GM13976 (cell line): ENCODE measurements at regions not wholly inside any gene's neighbourhood (a gene's known extent, or its start where the extent isn't known, plus 50 kb on each side); places are given as distances from the start of the nearest gene placed in this dataset.
"Not testable (repeated sequence)": the region's sequence is repeated elsewhere in the genome, so short reads cannot be mapped to it uniquely, and the experiment has no call there.

Experiments
- DNase-seq: peaks from one replicate; pipeline ENCODE4 v3.0.0; 2012; ENCODE audit warnings: low spot score
- in situ Hi-C: fragments of 300-500 bp; cut with MboI; formaldehyde crosslinking; loops from one replicate; pipeline ENCODE4 v1.12.0; 2022; ENCODE audit warnings: low sequenced_read_pairs, mixed read lengths, inconsistent platforms; ENCODE audit not compliant: unreplicated experiment
- TF ChIP-seq, protein P1 (sequence below): IDR thresholded peaks from 2 replicates; pipeline ENCODE4 v1.5.1; 2012; ENCODE audit warnings: borderline replicate concordance, mild to moderate bottlenecking; ENCODE audit not compliant: insufficient read depth; ENCODE audit errors: extremely low read depth, missing control alignments, control extremely low read depth

DNA sequence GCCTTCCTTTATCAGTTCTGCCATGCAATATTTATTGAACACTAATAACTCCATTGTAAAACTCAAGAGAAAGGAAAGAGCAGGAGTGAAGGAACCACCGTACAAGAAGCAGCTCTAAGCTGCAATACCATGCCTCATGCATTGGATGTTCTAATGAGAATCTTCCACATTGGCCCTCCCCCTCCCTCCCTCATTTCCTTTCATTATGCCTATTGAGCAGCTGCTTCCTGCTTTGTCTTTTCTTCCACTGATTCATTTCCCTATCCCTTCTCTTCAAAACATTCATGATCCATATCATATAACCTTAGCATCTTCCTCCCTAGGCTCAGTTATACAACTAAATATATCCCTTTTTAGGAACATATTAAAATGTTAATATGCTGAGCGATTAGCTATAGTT, 698.7 kb upstream of the GOLIM4 start:
- no peak for DNase-seq
- TF ChIP-seq, protein P1, sequence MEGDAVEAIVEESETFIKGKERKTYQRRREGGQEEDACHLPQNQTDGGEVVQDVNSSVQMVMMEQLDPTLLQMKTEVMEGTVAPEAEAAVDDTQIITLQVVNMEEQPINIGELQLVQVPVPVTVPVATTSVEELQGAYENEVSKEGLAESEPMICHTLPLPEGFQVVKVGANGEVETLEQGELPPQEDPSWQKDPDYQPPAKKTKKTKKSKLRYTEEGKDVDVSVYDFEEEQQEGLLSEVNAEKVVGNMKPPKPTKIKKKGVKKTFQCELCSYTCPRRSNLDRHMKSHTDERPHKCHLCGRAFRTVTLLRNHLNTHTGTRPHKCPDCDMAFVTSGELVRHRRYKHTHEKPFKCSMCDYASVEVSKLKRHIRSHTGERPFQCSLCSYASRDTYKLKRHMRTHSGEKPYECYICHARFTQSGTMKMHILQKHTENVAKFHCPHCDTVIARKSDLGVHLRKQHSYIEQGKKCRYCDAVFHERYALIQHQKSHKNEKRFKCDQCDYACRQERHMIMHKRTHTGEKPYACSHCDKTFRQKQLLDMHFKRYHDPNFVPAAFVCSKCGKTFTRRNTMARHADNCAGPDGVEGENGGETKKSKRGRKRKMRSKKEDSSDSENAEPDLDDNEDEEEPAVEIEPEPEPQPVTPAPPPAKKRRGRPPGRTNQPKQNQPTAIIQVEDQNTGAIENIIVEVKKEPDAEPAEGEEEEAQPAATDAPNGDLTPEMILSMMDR = no peak
- in situ Hi-C loops = no loop called here

DNA sequence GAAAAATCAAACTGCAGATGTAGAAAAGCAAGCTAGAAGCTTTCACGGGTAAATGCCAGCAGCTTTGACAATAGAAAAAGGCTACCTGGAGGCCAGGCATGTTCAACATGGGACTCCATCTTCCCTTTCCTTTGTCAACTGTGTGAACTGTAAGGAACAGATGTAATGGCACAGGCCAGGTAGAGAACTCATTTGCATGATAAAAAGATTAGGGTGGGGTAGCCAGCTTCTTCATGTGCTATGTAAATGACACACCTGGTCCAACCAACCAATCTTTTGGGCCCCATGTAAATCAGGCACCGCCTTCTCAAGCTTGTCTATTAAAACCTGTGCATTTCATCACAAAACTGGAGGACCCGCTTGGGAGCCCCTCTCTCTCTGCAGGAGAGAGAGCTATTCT, 686.5 kb upstream of the GOLIM4 start:
- TF ChIP-seq, protein P1 = no peak
- in situ Hi-C loops = no loop called here
- DNase-seq = no peak

DNA sequence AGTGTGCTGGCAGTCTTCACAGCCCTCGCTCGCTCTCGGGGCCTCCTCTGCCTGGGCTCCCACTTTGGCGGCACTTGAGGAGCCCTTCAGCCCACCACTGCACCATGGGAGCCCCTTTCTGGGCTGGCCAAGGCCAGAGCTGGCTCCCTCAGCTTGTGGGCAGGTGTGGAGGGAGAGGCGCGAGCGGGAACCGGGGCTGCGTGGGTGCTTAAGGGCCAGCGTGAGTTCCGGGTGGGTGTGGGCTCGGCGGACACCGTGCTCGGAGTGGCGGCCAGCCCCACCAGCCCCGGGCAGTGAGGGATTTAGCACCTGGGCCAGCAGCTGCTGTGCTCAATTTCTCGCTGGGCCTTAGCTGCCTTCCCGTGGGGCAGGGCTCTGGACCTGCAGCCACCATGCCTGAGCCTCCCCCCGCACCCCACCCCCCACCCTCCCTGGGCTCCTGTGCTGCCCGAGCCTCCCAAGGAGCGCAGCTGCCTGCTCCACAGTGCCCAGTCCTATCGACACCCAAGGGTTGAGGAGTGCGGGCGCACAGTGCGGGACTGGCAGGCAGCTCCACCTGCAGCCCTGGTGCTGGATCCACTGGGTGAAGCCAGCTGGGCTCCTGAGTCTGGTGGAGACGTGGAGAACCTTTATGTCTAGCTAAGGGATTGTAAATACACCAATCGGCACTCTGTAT, 684.4 kb upstream of the GOLIM4 start:
- in situ Hi-C loops, DNase-seq: not testable (repeated sequence)

DNA sequence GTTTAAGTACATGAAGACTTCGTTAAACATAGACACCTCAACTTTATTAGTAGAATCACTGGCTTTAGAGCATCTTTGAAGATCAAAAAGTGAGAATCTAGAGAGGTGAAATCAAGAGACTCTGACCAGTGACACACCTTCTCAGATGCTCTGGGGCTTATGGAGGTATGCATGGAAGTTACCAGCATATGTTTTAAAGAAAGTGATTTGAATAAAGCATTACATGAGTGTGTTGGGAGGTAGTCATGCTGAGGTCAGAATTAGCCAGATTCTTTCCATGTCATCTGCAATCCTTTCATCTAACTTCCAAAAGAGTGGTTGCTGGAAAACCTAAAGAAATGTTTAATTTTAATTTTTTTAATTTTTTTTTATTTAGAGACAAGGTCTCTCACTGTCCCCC, 658.0 kb upstream of the GOLIM4 start:
- TF ChIP-seq, protein P1 = no peak
- DNase-seq = no peak
- in situ Hi-C loops = no loop called here

DNA sequence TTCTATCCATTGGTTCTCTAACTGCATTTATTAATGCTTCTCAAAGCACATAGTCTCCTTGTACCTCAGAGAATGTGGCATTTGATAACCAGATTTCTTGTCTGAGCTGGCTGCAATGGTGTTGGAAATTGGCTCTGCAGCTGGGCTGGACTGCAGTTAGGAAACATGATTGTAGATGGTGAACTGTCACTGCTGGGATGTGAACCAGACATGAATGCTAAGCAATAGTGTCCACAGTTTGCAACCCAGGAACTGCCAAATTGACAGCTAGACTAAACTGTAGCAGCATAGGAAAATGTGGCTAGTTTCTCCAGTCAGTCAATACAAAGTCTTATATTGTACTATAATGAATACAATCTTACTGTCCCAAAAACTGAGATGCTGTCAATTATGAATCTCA, 656.6 kb upstream of the GOLIM4 start:
- in situ Hi-C loops = no loop called here
- TF ChIP-seq, protein P1 = no peak

DNA sequence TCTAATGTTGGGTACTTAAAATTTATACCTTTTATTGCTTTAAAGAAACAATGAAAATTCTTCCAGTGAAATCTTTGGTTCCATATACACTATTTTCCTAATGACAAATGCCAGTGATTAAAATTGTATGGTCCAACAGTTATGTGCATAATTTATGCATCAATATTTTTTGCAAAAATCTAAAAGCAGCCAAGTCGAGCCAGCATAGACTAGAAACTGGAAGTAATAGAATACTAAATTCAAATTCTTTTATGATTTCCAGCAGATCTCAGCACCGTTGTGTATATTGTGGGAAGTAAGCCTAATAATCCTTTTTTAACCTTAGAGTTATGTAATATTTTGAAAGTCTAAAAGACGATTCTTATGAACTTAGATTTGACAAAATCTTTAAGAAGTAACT, 652.0 kb upstream of the GOLIM4 start:
- in situ Hi-C loops = no loop called here
- TF ChIP-seq, protein P1 = no peak

More for the DNA sequence above, 656.6 kb upstream of the GOLIM4 start:
- no peak for DNase-seq

DNA sequence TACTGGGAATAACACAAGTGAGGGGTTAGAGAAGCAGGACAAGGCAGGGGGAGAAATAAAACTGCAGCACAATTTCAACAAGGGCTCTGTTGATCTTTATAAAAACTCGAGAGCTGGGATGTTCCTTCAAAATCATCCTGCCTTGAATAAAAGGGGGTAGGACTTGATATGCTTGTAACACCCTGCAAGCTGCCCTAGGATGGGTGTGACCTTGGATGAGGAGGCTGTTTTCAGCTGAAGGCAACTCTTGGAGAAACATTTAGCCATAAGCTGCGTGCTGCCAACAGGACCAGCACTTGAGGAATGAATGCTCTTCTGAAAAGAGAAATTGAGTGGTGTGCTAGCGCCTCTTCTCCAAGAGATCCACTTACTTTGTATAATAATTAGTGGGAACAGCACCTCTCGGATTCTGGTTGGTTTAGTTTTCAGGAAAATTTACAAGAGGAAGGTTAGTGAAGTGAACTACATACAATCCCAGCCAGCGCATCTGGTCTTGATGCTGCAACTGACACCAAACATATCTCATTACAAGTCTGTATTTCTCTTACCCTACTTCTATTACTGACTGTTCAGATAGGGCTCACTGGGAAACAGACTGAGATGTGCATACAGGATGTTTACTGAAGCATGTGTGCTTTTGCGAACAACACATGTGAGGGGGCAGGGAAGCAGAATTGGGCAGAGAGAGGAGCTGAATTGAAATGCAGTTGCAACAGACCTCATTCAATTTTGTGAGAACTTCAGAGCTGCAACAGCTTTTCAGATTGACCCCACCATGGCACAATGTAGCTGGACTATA, 643.0 kb upstream of the GOLIM4 start:
- TF ChIP-seq, protein P1 = no peak
- in situ Hi-C loops = no loop called here
- no peak for DNase-seq

More for the DNA sequence above, 652.0 kb upstream of the GOLIM4 start:
- no peak for DNase-seq
